A549 (cell line): ENCODE measurements at regions not wholly inside any gene's neighbourhood (a gene's known extent, or its start where the extent isn't known, plus 50 kb on each side); places are given as distances from the start of the nearest gene placed in this dataset.

Source experiments
- ATAC-seq, 2 experiments: fragments of 200-7000 bp in 1 of 2; fragments of >200 bp in 1 of 2; cut with Nextera tagmentation in 1 of 2; cut with Tn5 transposase in 1 of 2; 3 replicates each; pipeline versions ENCODE4 v1.8.0 to v1.9.1; 2018 to 2020; ENCODE audit warnings: mild to moderate bottlenecking in 1 of 2, moderate library complexity in 1 of 2
- CTCF ChIA-PET: fragments of 300-600 bp; sonication (Branson Sonifier 250); formaldehyde crosslinking; extraction: SDS; loops from one replicate; lab custom pipeline; 2021; ENCODE audit warnings: antibody characterized with exemption, inconsistent platforms; lab: Yijun Ruan, JAX
- POLR2A ChIA-PET: fragments of 350-600 bp; formaldehyde crosslinking; extraction: SDS; loops from one replicate; lab custom pipeline; 2021; ENCODE audit warnings: antibody characterized with exemption, inconsistent platforms; lab: Yijun Ruan, JAX
- DNase-seq, 2 experiments: peaks; one replicate each; pipeline versions ENCODE4 v3.0.0 to v3.0.0-alpha.2; 2011 to 2016; ENCODE audit warnings: low read depth in 1 of 2, low spot score in 1 of 2
- FAIRE-seq: peaks from 2 replicates; lab custom pipeline; 2011; peaks lifted over from hg19 to GRCh38; lab: Jason Lieb, UNC
- H3K27ac ChIP-seq, 2 experiments: fragments of >200 bp; sonication (Bioruptor Twin); formaldehyde crosslinking; 3 replicates each; pipeline ENCODE4 v1.5.1; 2016 to 2017
- H3K4me1 ChIP-seq: fragments of >200 bp; sonication (Bioruptor Twin); formaldehyde crosslinking; 3 replicates; pipeline ENCODE4 v1.6.1; 2016
- H3K4me2 ChIP-seq: fragments of >200 bp; sonication (Bioruptor Twin); formaldehyde crosslinking; 3 replicates; pipeline ENCODE4 v1.6.1; 2016
- H3K4me3 ChIP-seq: fragments of >200 bp; sonication (Bioruptor Twin); formaldehyde crosslinking; 3 replicates; pipeline ENCODE4 v1.5.1; 2016
- H3K9me3 ChIP-seq: fragments of >200 bp; sonication (Bioruptor Twin); formaldehyde crosslinking; 3 replicates; pipeline ENCODE4 v1.6.1; 2016
- BHLHE40 ChIP-seq: IDR thresholded peaks from 2 replicates; pipeline ENCODE4 v1.6.1; 2012; ENCODE audit warnings: low read depth, low read length, inconsistent platforms
- CHD4 ChIP-seq: fragments of 200-600 bp; sonication (generic); IDR thresholded peaks from 2 replicates; pipeline ENCODE4 v1.6.1; 2016; ENCODE audit warnings: antibody characterized with exemption, mild to moderate bottlenecking, borderline replicate concordance
- CTCF ChIP-seq: fragments of >200 bp; sonication (Bioruptor Twin); formaldehyde crosslinking; IDR thresholded peaks from 3 replicates; pipeline ENCODE4 v1.5.1; 2016
- EHF ChIP-seq: fragments of 250-450 bp; sonication (Bioruptor Pico); IDR thresholded peaks from 2 replicates; pipeline ENCODE4 v1.5.0; 2020; ENCODE audit warnings: mild to moderate bottlenecking
- ELK1 ChIP-seq: fragments of 150-350 bp; IDR thresholded peaks from 2 replicates; pipeline ENCODE4 v1.6.1; 2014; ENCODE audit warnings: low read depth, mild to moderate bottlenecking, low read length
- ESRRA ChIP-seq: fragments of 150-350 bp; IDR thresholded peaks from 2 replicates; pipeline ENCODE4 v1.6.1; 2014; ENCODE audit warnings: mild to moderate bottlenecking, low read length, borderline replicate concordance
- HDAC2 ChIP-seq: fragments of 200-600 bp; sonication (generic); IDR thresholded peaks from 2 replicates; pipeline ENCODE4 v1.6.1; 2016
- HES2 ChIP-seq: fragments of >200 bp; sonication (Bioruptor Twin); formaldehyde crosslinking; IDR thresholded peaks from 2 replicates; pipeline ENCODE4 v1.6.1; 2016
- KDM5A ChIP-seq: fragments of 200-600 bp; sonication (generic); IDR thresholded peaks from 2 replicates; pipeline ENCODE4 v1.6.1; 2016; ENCODE audit warnings: antibody characterized with exemption, mild to moderate bottlenecking
- MAFK ChIP-seq: fragments of 450-650 bp; IDR thresholded peaks from 2 replicates; pipeline ENCODE4 v1.6.1; 2014; ENCODE audit not compliant: partially characterized antibody
- NFE2L2 ChIP-seq: fragments of 150-350 bp; conservative IDR thresholded peaks from 2 replicates; pipeline ENCODE4 v1.6.1; 2014; ENCODE audit warnings: low read length
- NR3C1 ChIP-seq: fragments of >200 bp; sonication (Bioruptor Twin); formaldehyde crosslinking; IDR thresholded peaks from 3 replicates; pipeline ENCODE4 v1.6.1; 2017
- PHF8 ChIP-seq: fragments of 200-600 bp; sonication (generic); IDR thresholded peaks from 2 replicates; pipeline ENCODE4 v1.6.1; 2016; ENCODE audit warnings: low read depth, mild to moderate bottlenecking, antibody characterized with exemption, moderate library complexity, borderline replicate concordance
- POLR2AphosphoS2 ChIP-seq: conservative IDR thresholded peaks from 2 replicates; pipeline ENCODE4 v1.6.1; 2012; ENCODE audit warnings: low read length, improper control_type of control experiment, inconsistent platforms
- RAD21 ChIP-seq, 2 experiments: fragments of >200 bp in 1 of 2; sonication (Bioruptor Twin) in 1 of 2; formaldehyde crosslinking in 1 of 2; IDR thresholded peaks in 1 of 2; conservative IDR thresholded peaks in 1 of 2; 2 replicates in 1 of 2; 3 replicates in 1 of 2; pipeline ENCODE4 v1.6.1; 2012 to 2018; ENCODE audit warnings: inconsistent platforms in 1 of 2
- RARB ChIP-seq: fragments of 250-450 bp; sonication (Bioruptor Pico); IDR thresholded peaks from 2 replicates; pipeline ENCODE4 v1.8.0; 2021; ENCODE audit warnings: mild to moderate bottlenecking, moderate library complexity
- REST ChIP-seq: fragments of 200-600 bp; sonication (generic); IDR thresholded peaks from 2 replicates; pipeline ENCODE4 v1.6.1; 2016; ENCODE audit warnings: antibody characterized with exemption, mild to moderate bottlenecking, moderate library complexity
- RFX5 ChIP-seq: fragments of 450-650 bp; IDR thresholded peaks from 2 replicates; pipeline ENCODE4 v1.7.1; 2014; ENCODE audit warnings: antibody characterized with exemption, mild to moderate bottlenecking, moderate library complexity
- SMC3 ChIP-seq: fragments of >200 bp; sonication (Bioruptor Twin); formaldehyde crosslinking; IDR thresholded peaks from 3 replicates; pipeline ENCODE4 v1.6.1; 2018; ENCODE audit warnings: inconsistent platforms
- TFCP2L1 ChIP-seq: fragments of 250-450 bp; sonication (Bioruptor Pico); IDR thresholded peaks from 2 replicates; pipeline ENCODE4 v1.5.0; 2021; ENCODE audit warnings: mild to moderate bottlenecking
- TP53 ChIP-seq: fragments of 250-450 bp; sonication (Bioruptor Pico); IDR thresholded peaks from 2 replicates; pipeline ENCODE4 v1.5.0; 2021; ENCODE audit warnings: mild to moderate bottlenecking, moderate library complexity
- ZFP36 ChIP-seq: fragments of 450-650 bp; IDR thresholded peaks from 2 replicates; pipeline ENCODE4 v1.6.1; 2014; ENCODE audit warnings: borderline replicate concordance; ENCODE audit not compliant: partially characterized antibody
- WGBS: methylation state at CpG from one replicate; pipeline ENCODE4 v1.1.6; 2017; ENCODE audit errors: missing lambda C conversion rate; 5-methylcytosine and 5-hydroxymethylcytosine counted together
- TF ChIP-seq, protein P1 (sequence below): fragments of 250-450 bp; sonication (Bioruptor Pico); IDR thresholded peaks from 2 replicates; pipeline ENCODE4 v1.5.0; 2021; ENCODE audit warnings: mild to moderate bottlenecking, moderate library complexity, borderline replicate concordance

GRCh38 chr4:22900876-22901275 is 208.1 kb downstream of the GBA3 start (continued):
- TF ChIP-seq CTCF, result no peak
- TF ChIP-seq RFX5, result no peak
- no peak for TF ChIP-seq ZFP36
- no peak for TF ChIP-seq HES2
- no peak for TF ChIP-seq TFCP2L1 (CRISPR knock-in tag)
- no peak for TF ChIP-seq ELK1
- TF ChIP-seq BHLHE40, result no peak

- ChIA-PET POLR2A (no interaction called here), CTCF (interaction anchor here (0.8 to 1.4 kb wide), 7 partner anchors 9 to 1521 kb away, joined by 3 to 7 read pairs (median 3); no protein-coding TSS in a partner anchor)
- Histone ChIP-seq H3K4me1 (no peaks in the 10 kb centered on the region), H3K27ac (no peak overlapping the region), H3K4me3 (no peak overlapping the region), H3K4me2 (no peak overlapping the region), H3K9me3 (no peaks in the 10 kb centered on the region)
- no peak for ATAC-seq
- 32% methylated on average over 6 of the region's 6 CpGs for WGBS
- TF ChIP-seq CHD4 (no peak), KDM5A (no peak), MAFK (no peak), NFE2L2 (no peak), HDAC2 (no peak), ESRRA (no peak), POLR2AphosphoS2 (no peak), PHF8 (no peak), CTCF (peak; percentile 49; the same call in 2 of the 3 replicates), SMC3 (peak; percentile 62), EHF (no peak), RAD21 (conservative IDR thresholded peaks at IDR 0.05 in 1 of 2, IDR thresholded peaks at IDR 0.05 in 1 of 2) (peak; percentile 55 to 57), NR3C1 (no peak), TP53 (CRISPR knock-in tag) (no peak), REST (no peak), RARB (CRISPR knock-in tag) (no peak)
- TF ChIP-seq, protein P1, sequence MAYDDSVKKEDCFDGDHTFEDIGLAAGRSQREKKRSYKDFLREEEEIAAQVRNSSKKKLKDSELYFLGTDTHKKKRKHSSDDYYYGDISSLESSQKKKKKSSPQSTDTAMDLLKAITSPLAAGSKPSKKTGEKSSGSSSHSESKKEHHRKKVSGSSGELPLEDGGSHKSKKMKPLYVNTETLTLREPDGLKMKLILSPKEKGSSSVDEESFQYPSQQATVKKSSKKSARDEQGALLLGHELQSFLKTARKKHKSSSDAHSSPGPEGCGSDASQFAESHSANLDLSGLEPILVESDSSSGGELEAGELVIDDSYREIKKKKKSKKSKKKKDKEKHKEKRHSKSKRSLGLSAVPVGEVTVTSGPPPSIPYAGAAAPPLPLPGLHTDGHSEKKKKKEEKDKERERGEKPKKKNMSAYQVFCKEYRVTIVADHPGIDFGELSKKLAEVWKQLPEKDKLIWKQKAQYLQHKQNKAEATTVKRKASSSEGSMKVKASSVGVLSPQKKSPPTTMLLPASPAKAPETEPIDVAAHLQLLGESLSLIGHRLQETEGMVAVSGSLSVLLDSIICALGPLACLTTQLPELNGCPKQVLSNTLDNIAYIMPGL (CRISPR knock-in tag), result no peak
- DNase-seq, result peak; percentile 3 to 19
- no peak for FAIRE-seq
These were observed 204.9 kb downstream of the GBA3 start for GRCh38 chr4:22897520-22898108.
